Neural progenitor cell (in vitro differentiated cells): ENCODE measurements at regions not wholly inside any gene's neighbourhood (a gene's known extent, or its start where the extent isn't known, plus 50 kb on each side); places are given as distances from the start of the nearest gene placed in this dataset.
"Not testable (repeated sequence)": the region's sequence is repeated elsewhere in the genome, so short reads cannot be mapped to it uniquely, and the experiment has no call there.

Source experiments
- DNase-seq: peaks from one replicate; pipeline ENCODE4 v3.0.0-alpha.2; 2016; ENCODE audit warnings: low spot score
- H2AFZ ChIP-seq: fragments of 200-600 bp; sonication (generic); replicated peaks from 2 replicates; pipeline ENCODE4 v1.6.1; 2016; ENCODE audit warnings: antibody characterized with exemption
- H3F3A ChIP-seq: fragments of 200-600 bp; sonication (generic); 2 replicates; pipeline ENCODE4 v1.6.1; 2016; ENCODE audit warnings: antibody characterized with exemption, low read depth
- H3K27ac ChIP-seq: fragments of 200-600 bp; sonication (generic); 2 replicates; pipeline ENCODE4 v1.5.1; 2016; ENCODE audit warnings: mild to moderate bottlenecking
- H3K27me3 ChIP-seq: fragments of 200-600 bp; sonication (generic); 2 replicates; pipeline ENCODE4 v1.6.1; 2016; ENCODE audit warnings: mild to moderate bottlenecking, moderate library complexity
- H3K36me3 ChIP-seq: fragments of 200-600 bp; sonication (generic); 2 replicates; pipeline ENCODE4 v1.5.1; 2016
- H3K4me1 ChIP-seq: fragments of 200-600 bp; sonication (generic); 2 replicates; pipeline ENCODE4 v1.6.1; 2016; ENCODE audit warnings: mixed run types
- H3K4me2 ChIP-seq: fragments of 200-600 bp; sonication (generic); 2 replicates; pipeline ENCODE4 v1.6.1; 2016
- H3K4me3 ChIP-seq: fragments of 200-600 bp; sonication (generic); 2 replicates; pipeline ENCODE4 v1.5.1; 2016
- H3K79me2 ChIP-seq: fragments of 200-600 bp; sonication (generic); 2 replicates; pipeline ENCODE4 v1.6.1; 2016; ENCODE audit warnings: low read depth
- H3K9ac ChIP-seq: fragments of 200-600 bp; sonication (generic); 2 replicates; pipeline ENCODE4 v1.6.1; 2016
- H3K9me3 ChIP-seq: fragments of 200-600 bp; sonication (generic); 2 replicates; pipeline ENCODE4 v1.5.1; 2016; ENCODE audit warnings: low read depth
- H4K20me1 ChIP-seq: fragments of 200-600 bp; sonication (generic); 2 replicates; pipeline ENCODE4 v1.6.1; 2016; ENCODE audit warnings: low read depth
- H3K27ac Mint-ChIP-seq: 3 replicates; pipeline ENCODE4 v1.8.0; 2021; ENCODE audit warnings: mixed read lengths
- H3K27me3 Mint-ChIP-seq: 2 replicates; pipeline ENCODE4 v1.8.0; 2022; ENCODE audit warnings: low read depth, mild to moderate bottlenecking, inconsistent platforms, moderate library complexity, mixed read lengths; ENCODE audit not compliant: insufficient read depth
- H3K36me3 Mint-ChIP-seq: 3 replicates; pipeline ENCODE4 v1.8.0; 2021; ENCODE audit warnings: mixed read lengths
- H3K4me1 Mint-ChIP-seq: 3 replicates; pipeline ENCODE4 v1.8.0; 2021; ENCODE audit warnings: mixed read lengths
- H3K4me3 Mint-ChIP-seq: 3 replicates; pipeline ENCODE4 v1.8.0; 2021; ENCODE audit warnings: mild to moderate bottlenecking, moderate library complexity, mixed read lengths
- H3K9me3 Mint-ChIP-seq: 3 replicates; pipeline ENCODE4 v1.8.0; 2020; ENCODE audit warnings: mixed read lengths
- CTCF ChIP-seq: fragments of 200-600 bp; sonication (generic); IDR thresholded peaks from 2 replicates; pipeline ENCODE4 v1.5.1; 2017; ENCODE audit warnings: antibody characterized with exemption, mild to moderate bottlenecking
- EZH2 ChIP-seq: fragments of 200-600 bp; sonication (generic); IDR thresholded peaks from 2 replicates; pipeline ENCODE4 v1.6.1; 2017; ENCODE audit warnings: antibody characterized with exemption, mild to moderate bottlenecking, moderate library complexity
- EZH2phosphoT487 ChIP-seq: fragments of 200-600 bp; sonication (generic); IDR thresholded peaks from 2 replicates; pipeline ENCODE4 v1.6.1; 2017; ENCODE audit warnings: antibody characterized with exemption

- no peak for DNase-seq
- no peaks in the 10 kb centered on the region for H3K27me3 ChIP-seq
- H3K9me3 ChIP-seq, result no peaks in the 10 kb centered on the region
- no peak for TF ChIP-seq EZH2
- no peak for TF ChIP-seq EZH2phosphoT487
- peaks cover 7% of the 10 kb centered on the region for H3K4me1 ChIP-seq
- no peak overlapping the region for H3K27ac Mint-ChIP-seq
- H3K79me2 ChIP-seq, result no peaks in the 10 kb centered on the region
- no peak overlapping the region for H3K4me2 ChIP-seq
- H3K9me3 Mint-ChIP-seq, result no peaks in the 10 kb centered on the region
- H3K9ac ChIP-seq, result no peak overlapping the region
- H3K4me3 ChIP-seq, result no peak overlapping the region
- H4K20me1 ChIP-seq, result no peaks in the 10 kb centered on the region
- no peak overlapping the region for H3K27ac ChIP-seq
- H3K36me3 ChIP-seq, result no peaks in the 10 kb centered on the region
- no peak overlapping the region for H3K4me3 Mint-ChIP-seq
- no peaks in the 10 kb centered on the region for H3K4me1 Mint-ChIP-seq
- H3F3A ChIP-seq, result no peaks in the 10 kb centered on the region
- H2AFZ ChIP-seq, result no peak overlapping the region
- no peaks in the 10 kb centered on the region for H3K36me3 Mint-ChIP-seq
- no peaks in the 10 kb centered on the region for H3K27me3 Mint-ChIP-seq
Measured at GRCh38 chr11:112666253-112666652, 295.0 kb upstream of the NCAM1 start.

GRCh38 chr11:112670806-112671570 is 290.2 kb upstream of the NCAM1 start:
- no peak overlapping the region for H3K4me2 ChIP-seq
- H3K27me3 ChIP-seq, result no peaks in the 10 kb centered on the region
- H3K9me3 ChIP-seq, result no peaks in the 10 kb centered on the region
- H3K36me3 ChIP-seq, result no peaks in the 10 kb centered on the region
- H3K4me3 Mint-ChIP-seq, result no peak overlapping the region
- no peaks in the 10 kb centered on the region for H3K27me3 Mint-ChIP-seq
- no peak overlapping the region for H2AFZ ChIP-seq
- no peaks in the 10 kb centered on the region for H4K20me1 ChIP-seq
- H3K9me3 Mint-ChIP-seq, result peaks cover 7% of the 10 kb centered on the region
- no peaks in the 10 kb centered on the region for H3K79me2 ChIP-seq
- H3K4me1 ChIP-seq, result no peaks in the 10 kb centered on the region
- H3F3A ChIP-seq, result no peaks in the 10 kb centered on the region
- no peak for TF ChIP-seq EZH2phosphoT487
- TF ChIP-seq CTCF, result no peak
- no peak for TF ChIP-seq EZH2
- no peak overlapping the region for H3K27ac ChIP-seq
- no peak overlapping the region for H3K4me3 ChIP-seq
- H3K27ac Mint-ChIP-seq, result no peak overlapping the region
- no peak for DNase-seq
- no peaks in the 10 kb centered on the region for H3K4me1 Mint-ChIP-seq
- H3K36me3 Mint-ChIP-seq, result no peaks in the 10 kb centered on the region
- no peak overlapping the region for H3K9ac ChIP-seq

- H3K36me3 Mint-ChIP-seq, H3K4me3 ChIP-seq, H3K27ac Mint-ChIP-seq, H3F3A ChIP-seq, H3K4me1 Mint-ChIP-seq, H3K4me2 ChIP-seq, H4K20me1 ChIP-seq, DNase-seq, H3K27ac ChIP-seq, H3K9ac ChIP-seq, H3K4me3 Mint-ChIP-seq, H3K27me3 ChIP-seq, H3K36me3 ChIP-seq, H3K9me3 ChIP-seq, H3K4me1 ChIP-seq, H3K79me2 ChIP-seq, H2AFZ ChIP-seq, H3K27me3 Mint-ChIP-seq: not testable (repeated sequence)
- H3K9me3 Mint-ChIP-seq, result peaks cover 17% of the 10 kb centered on the region
Measured at GRCh38 chr11:112673401-112673800, 287.8 kb upstream of the NCAM1 start.

GRCh38 chr11:112685111-112685510 is 276.1 kb upstream of the NCAM1 start:
- no peaks in the 10 kb centered on the region for H4K20me1 ChIP-seq
- peaks cover 3% of the 10 kb centered on the region for H3K27me3 Mint-ChIP-seq
- TF ChIP-seq EZH2, result no peak
- no peak for TF ChIP-seq CTCF
- no peak for TF ChIP-seq EZH2phosphoT487

More at GRCh38 chr11:112685111-112685510, 276.1 kb upstream of the NCAM1 start:
- no peak overlapping the region for H3K27ac Mint-ChIP-seq
- Histone ChIP-seq H3K4me2 (no peak overlapping the region), H3K4me3 (no peak overlapping the region), H3F3A (no peaks in the 10 kb centered on the region), H3K9ac (no peak overlapping the region), H3K27ac (no peak overlapping the region), H3K4me1 (no peaks in the 10 kb centered on the region), H3K79me2 (no peaks in the 10 kb centered on the region), H3K36me3 (no peaks in the 10 kb centered on the region), H2AFZ (no peak overlapping the region), H3K27me3 (no peaks in the 10 kb centered on the region), H3K9me3 (peaks cover 4% of the 10 kb centered on the region)
- DNase-seq, result no peak
- H3K4me1 Mint-ChIP-seq, result peaks cover 2% of the 10 kb centered on the region
- peaks cover 8% of the 10 kb centered on the region for H3K9me3 Mint-ChIP-seq
- H3K36me3 Mint-ChIP-seq, result no peaks in the 10 kb centered on the region
- H3K4me3 Mint-ChIP-seq, result no peak overlapping the region
